ENCODE measurements at regions not wholly inside any gene's neighbourhood (a gene's known extent, or its start where the extent isn't known, plus 50 kb on each side); places are given as distances from the start of the nearest gene placed in this dataset.

DNA sequence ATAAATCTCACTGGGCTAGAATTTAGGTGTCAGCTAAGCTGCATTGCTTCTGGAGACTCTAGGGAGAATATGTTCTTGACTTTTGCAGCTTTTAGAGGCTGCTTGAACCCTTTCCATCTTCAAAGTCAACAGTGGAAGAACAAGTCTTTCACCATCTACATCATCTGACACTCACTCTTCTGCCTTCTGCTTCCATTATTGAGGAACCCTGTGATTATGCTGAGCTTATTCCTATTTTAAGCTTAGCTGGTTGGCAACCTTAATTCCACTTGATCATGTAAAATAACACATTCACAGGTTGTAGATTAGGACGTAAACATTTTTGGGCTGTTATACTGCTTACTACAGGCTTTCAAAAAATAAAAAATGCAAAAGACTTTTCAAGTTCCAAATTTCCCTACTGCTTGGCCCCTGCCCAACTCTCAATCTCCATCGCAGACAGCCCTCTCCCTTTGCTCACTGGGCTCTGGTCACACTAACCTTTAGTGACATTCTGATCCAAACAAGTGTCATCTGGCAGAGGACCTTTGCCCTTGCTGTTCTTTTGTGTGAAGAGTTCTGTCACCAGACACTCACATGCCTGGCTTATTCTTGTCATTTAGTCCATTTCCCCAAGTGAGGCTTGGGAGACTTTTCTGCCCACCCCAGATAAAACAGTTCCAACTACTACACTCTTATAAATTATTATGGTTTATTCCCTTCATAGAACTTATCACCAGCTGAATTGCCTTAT, 1056.0 kb downstream of the STIM2 start:
- TF ChIP-seq POLR2A (IDR thresholded peaks at IDR 0.05), result no peak
- TF ChIP-seq, protein P1, sequence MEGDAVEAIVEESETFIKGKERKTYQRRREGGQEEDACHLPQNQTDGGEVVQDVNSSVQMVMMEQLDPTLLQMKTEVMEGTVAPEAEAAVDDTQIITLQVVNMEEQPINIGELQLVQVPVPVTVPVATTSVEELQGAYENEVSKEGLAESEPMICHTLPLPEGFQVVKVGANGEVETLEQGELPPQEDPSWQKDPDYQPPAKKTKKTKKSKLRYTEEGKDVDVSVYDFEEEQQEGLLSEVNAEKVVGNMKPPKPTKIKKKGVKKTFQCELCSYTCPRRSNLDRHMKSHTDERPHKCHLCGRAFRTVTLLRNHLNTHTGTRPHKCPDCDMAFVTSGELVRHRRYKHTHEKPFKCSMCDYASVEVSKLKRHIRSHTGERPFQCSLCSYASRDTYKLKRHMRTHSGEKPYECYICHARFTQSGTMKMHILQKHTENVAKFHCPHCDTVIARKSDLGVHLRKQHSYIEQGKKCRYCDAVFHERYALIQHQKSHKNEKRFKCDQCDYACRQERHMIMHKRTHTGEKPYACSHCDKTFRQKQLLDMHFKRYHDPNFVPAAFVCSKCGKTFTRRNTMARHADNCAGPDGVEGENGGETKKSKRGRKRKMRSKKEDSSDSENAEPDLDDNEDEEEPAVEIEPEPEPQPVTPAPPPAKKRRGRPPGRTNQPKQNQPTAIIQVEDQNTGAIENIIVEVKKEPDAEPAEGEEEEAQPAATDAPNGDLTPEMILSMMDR (IDR thresholded peaks at IDR 0.05), result no peak
